ENCODE measurements at regions not wholly inside any gene's neighbourhood (a gene's known extent, or its start where the extent isn't known, plus 50 kb on each side); places are given as distances from the start of the nearest gene placed in this dataset.
A peak's percentile ranks its signal among the peaks of the same experiment; 100 is the strongest.
"Not testable (repeated sequence)": the region's sequence is repeated elsewhere in the genome, so short reads cannot be mapped to it uniquely, and the experiment has no call there.

- DNase-seq (ENCODE audit: low spot score), result no peak
Measured at GRCh38 chrX:8025705-8026104, 98.5 kb upstream of the PNPLA4 start.

GRCh38 chrX:8018934-8019333 is 91.7 kb upstream of the PNPLA4 start:
- no peak for DNase-seq (ENCODE audit: low spot score)

GRCh38 chrX:8010105-8010504 is 82.9 kb upstream of the PNPLA4 start:
- DNase-seq (ENCODE audit: low spot score), result no peak

- DNase-seq (ENCODE audit: low spot score), result no peak
Measured at GRCh38 chrX:8005678-8006347, 78.6 kb upstream of the PNPLA4 start.

GRCh38 chrX:8003147-8003883 is 76.1 kb upstream of the PNPLA4 start:
- no peak for DNase-seq (ENCODE audit: low spot score)

GRCh38 chrX:7996851-7997250 is 69.6 kb upstream of the PNPLA4 start:
- DNase-seq (ENCODE audit: low spot score), result no peak

GRCh38 chrX:7996414-7996813 is 69.2 kb upstream of the PNPLA4 start:
- peak; percentile 28 for DNase-seq (ENCODE audit: low spot score)

- DNase-seq (ENCODE audit: low spot score), result no peak
Measured at GRCh38 chrX:7993873-7994272, 66.7 kb upstream of the PNPLA4 start.

- DNase-seq (ENCODE audit: low spot score), result not testable (repeated sequence)
Measured at GRCh38 chrX:7988013-7988759, 61.0 kb upstream of the PNPLA4 start.

- no peak for DNase-seq (ENCODE audit: low spot score)
Measured at GRCh38 chrX:7987160-7988012, 60.2 kb upstream of the PNPLA4 start.

- not testable (repeated sequence) for DNase-seq (ENCODE audit: low spot score)
Measured at GRCh38 chrX:7986738-7987137, 59.5 kb upstream of the PNPLA4 start.

- no peak for DNase-seq (ENCODE audit: low spot score)
Measured at GRCh38 chrX:7985568-7985967, 58.4 kb upstream of the PNPLA4 start.

- DNase-seq (ENCODE audit: low spot score), result no peak
Measured at GRCh38 chrX:7983581-7983980, 56.4 kb upstream of the PNPLA4 start.

Data from LoVo (cell line).